Endothelial cell (in vitro differentiated cells): ENCODE measurements at regions not wholly inside any gene's neighbourhood (a gene's known extent, or its start where the extent isn't known, plus 50 kb on each side); places are given as distances from the start of the nearest gene placed in this dataset.

ENCODE experiments used
- DNase-seq: peaks from one replicate; pipeline ENCODE4 v3.0.0; 2021; ENCODE audit warnings: low spot score
- H3K27ac Mint-ChIP-seq: one replicate; pipeline ENCODE4 v1.8.0; 2021; ENCODE audit warnings: mixed read lengths, inconsistent platforms; ENCODE audit not compliant: unreplicated experiment
- H3K27me3 Mint-ChIP-seq: one replicate; pipeline ENCODE4 v1.8.0; 2021; ENCODE audit warnings: mild to moderate bottlenecking, moderate library complexity, mixed read lengths, inconsistent platforms; ENCODE audit not compliant: unreplicated experiment
- H3K36me3 Mint-ChIP-seq: one replicate; pipeline ENCODE4 v1.8.0; 2021; ENCODE audit warnings: mild to moderate bottlenecking, low read depth, mixed read lengths, inconsistent platforms; ENCODE audit not compliant: unreplicated experiment
- H3K4me1 Mint-ChIP-seq: one replicate; pipeline ENCODE4 v1.8.0; 2021; ENCODE audit warnings: mild to moderate bottlenecking, mixed read lengths, inconsistent platforms; ENCODE audit not compliant: unreplicated experiment
- H3K4me3 Mint-ChIP-seq: one replicate; pipeline ENCODE4 v1.8.0; 2021; ENCODE audit warnings: mild to moderate bottlenecking, mixed read lengths, inconsistent platforms; ENCODE audit not compliant: unreplicated experiment
- H3K9me3 Mint-ChIP-seq: one replicate; pipeline ENCODE4 v1.8.0; 2021; ENCODE audit warnings: mixed read lengths, inconsistent platforms; ENCODE audit not compliant: unreplicated experiment
- CTCF ChIP-seq: fragments of 200-600 bp; sonication (generic); IDR thresholded peaks from one replicate; pipeline ENCODE4 v1.5.0; 2021; ENCODE audit warnings: antibody characterized with exemption; ENCODE audit not compliant: unreplicated experiment

GRCh38 chr15:96551722-96552121, 221.2 kb downstream of the NR2F2 start:
- TF ChIP-seq CTCF = no peak
- Mint-ChIP-seq H3K36me3 (no peaks in the 10 kb centered on the region), H3K9me3 (no peaks in the 10 kb centered on the region), H3K4me3 (no peak overlapping the region), H3K27me3 (peaks cover 1% of the 10 kb centered on the region), H3K4me1 (no peaks in the 10 kb centered on the region), H3K27ac (no peak overlapping the region)
- DNase-seq = no peak

- H3K4me3 Mint-ChIP-seq = no peak overlapping the region
These were observed 222.5 kb downstream of the NR2F2 start for GRCh38 chr15:96553006-96553405.

GRCh38 chr15:96553451-96553850, 223.0 kb downstream of the NR2F2 start:
- no peak for TF ChIP-seq CTCF
- Mint-ChIP-seq H3K36me3 (no peaks in the 10 kb centered on the region), H3K27me3 (peaks cover 1% of the 10 kb centered on the region), H3K27ac (no peak overlapping the region), H3K4me1 (no peaks in the 10 kb centered on the region), H3K4me3 (no peak overlapping the region), H3K9me3 (no peaks in the 10 kb centered on the region)
- no peak for DNase-seq

More at GRCh38 chr15:96553006-96553405, 222.5 kb downstream of the NR2F2 start:
- DNase-seq = no peak
- Mint-ChIP-seq H3K27ac (no peak overlapping the region), H3K36me3 (no peaks in the 10 kb centered on the region), H3K9me3 (no peaks in the 10 kb centered on the region), H3K4me1 (no peaks in the 10 kb centered on the region), H3K27me3 (peaks cover 1% of the 10 kb centered on the region)
- TF ChIP-seq CTCF = no peak

GRCh38 chr15:96553931-96554330, 223.4 kb downstream of the NR2F2 start:
- peaks cover 1% of the 10 kb centered on the region for H3K27me3 Mint-ChIP-seq
- DNase-seq = no peak
- no peaks in the 10 kb centered on the region for H3K36me3 Mint-ChIP-seq
- H3K4me1 Mint-ChIP-seq = no peaks in the 10 kb centered on the region
- H3K27ac Mint-ChIP-seq = no peak overlapping the region
- no peaks in the 10 kb centered on the region for H3K9me3 Mint-ChIP-seq
- TF ChIP-seq CTCF = no peak
- no peak overlapping the region for H3K4me3 Mint-ChIP-seq

- H3K4me3 Mint-ChIP-seq = no peak overlapping the region
- H3K9me3 Mint-ChIP-seq = no peaks in the 10 kb centered on the region
- no peaks in the 10 kb centered on the region for H3K36me3 Mint-ChIP-seq
- DNase-seq = no peak
- no peak for TF ChIP-seq CTCF
- H3K27me3 Mint-ChIP-seq = peaks cover 1% of the 10 kb centered on the region
- H3K4me1 Mint-ChIP-seq = no peaks in the 10 kb centered on the region
- H3K27ac Mint-ChIP-seq = no peak overlapping the region
These were observed 224.0 kb downstream of the NR2F2 start for GRCh38 chr15:96554541-96554940.
